Adipocyte (in vitro differentiated cells): ENCODE measurements at regions not wholly inside any gene's neighbourhood (a gene's known extent, or its start where the extent isn't known, plus 50 kb on each side); places are given as distances from the start of the nearest gene placed in this dataset.

Source experiments
- DNase-seq: peaks from one replicate; pipeline ENCODE4 v3.0.0-alpha.2; 2015; ENCODE audit warnings: low read depth
- H3K27me3 ChIP-seq: replicated peaks from 2 replicates; pipeline ENCODE4 v1.7.0; 2013; ENCODE audit warnings: mild to moderate bottlenecking, low read length, moderate library complexity; ENCODE audit not compliant: control insufficient read depth, insufficient read depth
- H3K36me3 ChIP-seq: 2 replicates; pipeline ENCODE4 v1.7.0; 2013; ENCODE audit warnings: low read length, mild to moderate bottlenecking, moderate library complexity; ENCODE audit not compliant: control insufficient read depth, insufficient read depth, severe bottlenecking
- H3K4me1 ChIP-seq: 2 replicates; pipeline ENCODE4 v1.7.0; 2013; ENCODE audit warnings: mild to moderate bottlenecking, low read length, moderate library complexity; ENCODE audit not compliant: control insufficient read depth, insufficient read depth
- H3K4me3 ChIP-seq: 2 replicates; pipeline ENCODE4 v1.7.0; 2013; ENCODE audit warnings: mild to moderate bottlenecking, low read length, moderate library complexity
- H3K9ac ChIP-seq: 2 replicates; pipeline ENCODE4 v1.7.0; 2013; ENCODE audit warnings: mild to moderate bottlenecking, low read length, moderate library complexity
- H3K9me3 ChIP-seq: 2 replicates; pipeline ENCODE4 v1.7.0; 2013; ENCODE audit warnings: mild to moderate bottlenecking, low read length, moderate library complexity; ENCODE audit not compliant: control insufficient read depth

GRCh38 chr1:175802407-175803123, 59.2 kb upstream of the TNR start:
- DNase-seq: no peak

DNA sequence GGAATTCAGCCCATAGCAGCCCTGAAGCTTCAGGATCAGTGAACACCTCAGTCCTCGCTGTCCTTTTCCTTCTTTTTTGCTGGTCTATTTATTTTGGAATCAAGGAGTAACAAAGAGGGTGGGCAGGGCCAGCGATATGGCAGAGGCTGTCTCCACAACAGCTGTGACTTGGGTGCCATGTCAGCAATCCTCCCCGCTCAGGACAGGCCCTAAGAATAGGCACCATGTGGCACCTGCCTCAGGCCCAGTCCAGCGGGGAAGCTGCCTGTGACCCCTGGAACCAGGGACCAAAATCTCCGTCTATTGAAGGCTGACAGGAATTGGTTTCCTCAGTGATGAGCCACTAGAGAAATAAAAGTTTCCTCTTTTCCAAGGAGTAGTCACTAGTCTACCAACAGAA, 58.6 kb upstream of the TNR start:
- no peak overlapping the region for H3K9ac ChIP-seq
- H3K4me1 ChIP-seq: no peaks in the 10 kb centered on the region
- no peak for DNase-seq

More at GRCh38 chr1:175802407-175803123, 59.2 kb upstream of the TNR start:
- H3K4me1 ChIP-seq: no peaks in the 10 kb centered on the region
- H3K9ac ChIP-seq: no peak overlapping the region
- no peak overlapping the region for H3K4me3 ChIP-seq
- no peaks in the 10 kb centered on the region for H3K9me3 ChIP-seq
- H3K27me3 ChIP-seq: peaks cover 6% of the 10 kb centered on the region
- no peaks in the 10 kb centered on the region for H3K36me3 ChIP-seq

DNA sequence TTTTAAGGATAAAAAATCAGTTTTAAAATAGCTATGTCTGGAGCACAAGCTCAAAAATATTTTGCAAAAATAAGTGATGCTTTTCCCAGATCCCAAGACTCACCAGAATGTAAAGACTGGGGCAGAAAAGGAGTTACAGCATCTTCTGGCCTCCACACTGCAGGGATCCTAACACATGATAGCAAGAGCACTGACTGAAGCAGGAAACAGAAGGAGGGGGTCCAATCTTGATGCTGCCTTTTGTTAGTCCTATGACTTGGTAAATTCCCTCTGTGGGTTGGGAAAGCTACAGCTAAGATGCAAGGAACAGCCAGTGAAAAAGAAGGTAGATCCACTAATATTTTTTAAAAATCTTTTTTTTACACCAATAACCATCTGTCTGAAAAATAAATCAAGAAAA, 54.2 kb upstream of the TNR start:
- H3K9ac ChIP-seq: no peak overlapping the region
- H3K27me3 ChIP-seq: peaks cover 6% of the 10 kb centered on the region
- no peak for DNase-seq
- no peaks in the 10 kb centered on the region for H3K9me3 ChIP-seq
- H3K36me3 ChIP-seq: no peaks in the 10 kb centered on the region
- H3K4me3 ChIP-seq: no peak overlapping the region
- no peaks in the 10 kb centered on the region for H3K4me1 ChIP-seq

More for the DNA sequence above, 58.6 kb upstream of the TNR start:
- Histone ChIP-seq H3K4me3 (no peak overlapping the region), H3K36me3 (no peaks in the 10 kb centered on the region), H3K27me3 (peaks cover 6% of the 10 kb centered on the region), H3K9me3 (no peaks in the 10 kb centered on the region)

DNA sequence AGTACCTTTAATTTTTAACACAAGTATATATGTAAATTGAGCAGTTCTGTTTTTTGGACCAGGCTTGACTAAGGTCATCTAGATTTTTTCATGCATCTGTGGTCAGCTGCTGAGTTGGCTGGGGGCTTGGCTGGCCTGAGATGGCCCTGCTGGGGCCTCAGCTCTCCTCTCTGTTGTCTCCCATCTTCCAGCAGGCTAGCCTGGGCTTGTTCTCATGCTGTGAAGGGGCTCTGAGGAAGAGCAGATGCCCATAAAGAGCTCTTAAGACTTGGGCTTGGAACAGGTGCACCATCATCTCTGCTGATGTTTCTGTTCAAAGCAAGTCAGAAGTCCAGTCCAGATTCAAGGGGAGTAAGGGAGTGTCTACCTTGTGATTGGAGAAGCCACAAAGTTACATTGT, 51.2 kb upstream of the TNR start:
- Histone ChIP-seq H3K4me1 (no peaks in the 10 kb centered on the region), H3K4me3 (no peak overlapping the region), H3K9me3 (no peaks in the 10 kb centered on the region), H3K36me3 (no peaks in the 10 kb centered on the region), H3K9ac (no peak overlapping the region), H3K27me3 (peaks cover 10% of the 10 kb centered on the region)
- no peak for DNase-seq

GRCh38 chr1:175793617-175794016, 50.2 kb upstream of the TNR start:
- no peak for DNase-seq
- Histone ChIP-seq H3K9ac (no peak overlapping the region), H3K9me3 (no peaks in the 10 kb centered on the region), H3K4me1 (no peaks in the 10 kb centered on the region), H3K27me3 (peaks cover 10% of the 10 kb centered on the region), H3K4me3 (no peak overlapping the region), H3K36me3 (no peaks in the 10 kb centered on the region)
